DND-41 (cell line): ENCODE measurements at regions not wholly inside any gene's neighbourhood (a gene's known extent, or its start where the extent isn't known, plus 50 kb on each side); places are given as distances from the start of the nearest gene placed in this dataset.

Source experiments
- EZH2 ChIP-seq: IDR thresholded peaks from 3 replicates; pipeline ENCODE4 v1.6.1; 2012; ENCODE audit warnings: borderline replicate concordance, low read depth, mild to moderate bottlenecking, moderate library complexity, low read length, inconsistent platforms; ENCODE audit not compliant: severe bottlenecking
- TF ChIP-seq, protein P1 (sequence below): IDR thresholded peaks from 2 replicates; pipeline ENCODE4 v1.5.1; 2012; ENCODE audit warnings: borderline replicate concordance, low read length, moderate library complexity, mild to moderate bottlenecking; ENCODE audit not compliant: poor library complexity, severe bottlenecking; ENCODE audit errors: extremely low read depth

DNA sequence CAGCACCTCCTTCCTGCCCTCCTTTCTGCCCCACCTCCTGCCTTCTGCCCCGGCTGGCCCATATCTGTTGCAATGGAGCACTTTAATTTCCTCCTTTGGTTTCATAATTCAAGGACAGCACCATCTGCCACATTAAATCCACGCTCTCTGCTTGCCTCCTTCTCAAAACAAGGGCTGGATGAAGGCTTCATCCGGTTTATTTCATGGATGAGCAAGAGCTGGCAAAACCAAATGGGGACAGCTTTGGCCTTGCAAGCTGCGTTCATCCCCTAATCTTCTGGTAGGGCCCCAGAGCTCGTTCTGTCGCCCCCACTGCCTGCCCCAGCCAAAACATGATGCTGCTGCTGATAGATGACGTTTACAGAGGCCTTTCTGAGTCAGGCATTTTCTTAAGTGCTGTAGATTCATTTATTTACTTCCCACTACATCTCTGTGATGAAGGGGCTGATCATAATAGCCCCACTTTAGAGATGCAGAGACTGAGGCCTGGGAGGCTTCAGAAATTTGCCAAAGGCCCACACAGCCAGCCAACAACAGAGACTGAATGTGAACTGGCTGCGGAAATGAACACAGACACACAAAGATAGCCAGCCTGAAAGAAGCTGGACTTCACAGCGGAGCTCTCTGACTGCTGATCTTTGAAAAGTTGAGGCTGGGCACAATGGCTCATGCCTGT lies 115.6 kb upstream of the CPEB4 start:
- TF ChIP-seq, protein P1, sequence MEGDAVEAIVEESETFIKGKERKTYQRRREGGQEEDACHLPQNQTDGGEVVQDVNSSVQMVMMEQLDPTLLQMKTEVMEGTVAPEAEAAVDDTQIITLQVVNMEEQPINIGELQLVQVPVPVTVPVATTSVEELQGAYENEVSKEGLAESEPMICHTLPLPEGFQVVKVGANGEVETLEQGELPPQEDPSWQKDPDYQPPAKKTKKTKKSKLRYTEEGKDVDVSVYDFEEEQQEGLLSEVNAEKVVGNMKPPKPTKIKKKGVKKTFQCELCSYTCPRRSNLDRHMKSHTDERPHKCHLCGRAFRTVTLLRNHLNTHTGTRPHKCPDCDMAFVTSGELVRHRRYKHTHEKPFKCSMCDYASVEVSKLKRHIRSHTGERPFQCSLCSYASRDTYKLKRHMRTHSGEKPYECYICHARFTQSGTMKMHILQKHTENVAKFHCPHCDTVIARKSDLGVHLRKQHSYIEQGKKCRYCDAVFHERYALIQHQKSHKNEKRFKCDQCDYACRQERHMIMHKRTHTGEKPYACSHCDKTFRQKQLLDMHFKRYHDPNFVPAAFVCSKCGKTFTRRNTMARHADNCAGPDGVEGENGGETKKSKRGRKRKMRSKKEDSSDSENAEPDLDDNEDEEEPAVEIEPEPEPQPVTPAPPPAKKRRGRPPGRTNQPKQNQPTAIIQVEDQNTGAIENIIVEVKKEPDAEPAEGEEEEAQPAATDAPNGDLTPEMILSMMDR: no peak
- TF ChIP-seq EZH2: no peak
